HepG2 (cell line): ENCODE measurements at regions not wholly inside any gene's neighbourhood (a gene's known extent, or its start where the extent isn't known, plus 50 kb on each side); places are given as distances from the start of the nearest gene placed in this dataset.
A peak's percentile ranks its signal among the peaks of the same experiment; 100 is the strongest.

ENCODE experiments used
- CREB1 ChIP-seq, 2 experiments: fragments of 450-650 bp in 1 of 2; IDR thresholded peaks; 2 replicates each; pipeline ENCODE4 v1.6.1; 2016 to 2017; ENCODE audit warnings: control low read depth in 1 of 2, mild to moderate bottlenecking in 1 of 2, missing compliant biosample characterization in 1 of 2, missing genetic modification characterization in 1 of 2
- DMAP1 ChIP-seq: IDR thresholded peaks from 2 replicates; pipeline ENCODE4 v1.6.1; 2016
- ELF3 ChIP-seq: IDR thresholded peaks from 2 replicates; pipeline ENCODE4 v1.6.1; 2016; ENCODE audit warnings: missing genetic modification reagents, missing compliant biosample characterization
- GATAD1 ChIP-seq: IDR thresholded peaks from 2 replicates; pipeline ENCODE4 v1.6.1; 2016; ENCODE audit warnings: missing genetic modification reagents, missing compliant biosample characterization
- HNRNPH1 ChIP-seq: fragments of 200-400 bp; formaldehyde crosslinking; optimal IDR thresholded peaks from 2 replicates; pipeline ENCODE3; 2017; ENCODE audit warnings: mild to moderate bottlenecking, low read depth, low read length
- KLF16 ChIP-seq, 2 experiments: sonication (generic) in 1 of 2; formaldehyde crosslinking in 1 of 2; IDR thresholded peaks; 2 replicates each; pipeline versions ENCODE4 v1.6.1 to v1.8.0; 2016 to 2023; ENCODE audit warnings: missing genetic modification reagents in 2 of 2, missing compliant biosample characterization in 1 of 2
- MTF2 ChIP-seq: sonication (generic); formaldehyde crosslinking; IDR thresholded peaks from 2 replicates; pipeline ENCODE4 v1.5.0; 2020; ENCODE audit warnings: missing genetic modification reagents, borderline replicate concordance
- NONO ChIP-seq, 2 experiments: fragments of 450-650 bp in 1 of 2; sonication (generic) in 1 of 2; formaldehyde crosslinking in 1 of 2; IDR thresholded peaks in 1 of 2; conservative IDR thresholded peaks in 1 of 2; 2 replicates each; pipeline versions ENCODE4 v1.6.1 to v1.8.0; 2017 to 2022; ENCODE audit warnings: mild to moderate bottlenecking in 1 of 2, missing genetic modification reagents in 1 of 2, moderate library complexity in 1 of 2
- PITX1 ChIP-seq: sonication (generic); formaldehyde crosslinking; IDR thresholded peaks from 2 replicates; pipeline ENCODE4 v1.5.1; 2020; ENCODE audit warnings: mild to moderate bottlenecking, missing genetic modification reagents
- RBM22 ChIP-seq: fragments of 200-400 bp; formaldehyde crosslinking; optimal IDR thresholded peaks from 2 replicates; pipeline ENCODE3; 2017; ENCODE audit warnings: mild to moderate bottlenecking, low read length, moderate library complexity
- SOX5 ChIP-seq: IDR thresholded peaks from 2 replicates; pipeline ENCODE4 v1.6.1; 2016; ENCODE audit warnings: borderline replicate concordance
- STAG1 ChIP-seq: sonication (generic); formaldehyde crosslinking; IDR thresholded peaks from 2 replicates; pipeline ENCODE4 v1.4.0; 2020; ENCODE audit warnings: missing genetic modification reagents
- WIZ ChIP-seq: sonication (generic); formaldehyde crosslinking; IDR thresholded peaks from 2 replicates; pipeline ENCODE4 v1.5.1; 2020; ENCODE audit warnings: mild to moderate bottlenecking, missing genetic modification reagents
- XRCC5 ChIP-seq: fragments of 200-400 bp; formaldehyde crosslinking; optimal IDR thresholded peaks from 2 replicates; pipeline ENCODE3; 2017; ENCODE audit warnings: mild to moderate bottlenecking, low read length
- ZNF3 ChIP-seq: IDR thresholded peaks from 2 replicates; pipeline ENCODE4 v1.7.0; 2017; ENCODE audit warnings: inconsistent platforms
- ZNF781 ChIP-seq: sonication (generic); formaldehyde crosslinking; IDR thresholded peaks from 2 replicates; pipeline ENCODE4 v1.5.1; 2020; ENCODE audit warnings: borderline replicate concordance, mild to moderate bottlenecking, missing genetic modification reagents; ENCODE audit errors: not compliant biosample characterization
- ZSCAN31 ChIP-seq: sonication (generic); formaldehyde crosslinking; IDR thresholded peaks from 2 replicates; pipeline ENCODE4 v1.5.0; 2020; ENCODE audit warnings: low read depth, mild to moderate bottlenecking, missing genetic modification reagents
- TF ChIP-seq, protein P1 (sequence below): sonication (generic); formaldehyde crosslinking; IDR thresholded peaks from 2 replicates; pipeline ENCODE4 v1.5.1; 2020; ENCODE audit warnings: mild to moderate bottlenecking, missing genetic modification reagents
- TF ChIP-seq, protein P2 (sequence below): IDR thresholded peaks from 2 replicates; pipeline ENCODE4 v1.4.0; 2020; ENCODE audit warnings: mild to moderate bottlenecking, missing genetic modification reagents
- TF ChIP-seq, protein P3 (sequence below): sonication (generic); formaldehyde crosslinking; IDR thresholded peaks from 2 replicates; pipeline ENCODE4 v1.5.1; 2020; ENCODE audit warnings: missing genetic modification reagents, mild to moderate bottlenecking, borderline replicate concordance

DNA sequence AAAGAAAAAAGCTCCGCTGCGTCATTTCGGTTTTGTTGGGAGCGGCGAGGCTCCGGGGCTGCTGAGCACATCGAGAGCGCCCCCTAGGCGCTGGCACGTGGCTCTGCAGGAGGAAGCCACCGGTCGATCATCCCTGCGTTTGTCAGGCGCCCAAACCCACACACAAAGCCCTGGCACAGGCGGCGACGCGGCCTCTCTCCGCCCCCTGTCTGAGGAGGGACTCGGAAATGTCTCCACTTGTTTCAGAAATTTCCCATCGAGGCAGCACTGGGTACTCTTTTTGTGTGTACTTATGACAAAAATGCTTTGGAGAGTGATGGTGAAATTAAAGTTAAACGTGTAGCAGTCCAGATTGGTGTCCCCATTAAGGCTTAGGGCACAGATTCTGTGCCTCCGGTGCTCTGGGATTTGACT lies 407.3 kb upstream of the ONECUT1 start (continued):
- no peak for TF ChIP-seq ZNF781 (CRISPR knock-in tag)
- 0 out of 2 replicates have a peak, but pooled peaks have one; percentile 49 for TF ChIP-seq MTF2 (CRISPR knock-in tag)
- TF ChIP-seq KLF16 (CRISPR knock-in tag; IDR thresholded peaks at IDR 0.05), result peak in 1 of 2 experiments; percentile 60; a peak in 1 of 4 replicates
- 0 out of 2 replicates have a peak, but pooled peaks have one; percentile 24 for TF ChIP-seq WIZ (CRISPR knock-in tag)
- no peak for TF ChIP-seq NONO (IDR thresholded peaks at IDR 0.05)
- TF ChIP-seq NONO (CRISPR knock-in tag; conservative IDR thresholded peaks at IDR 0.05), result no peak
- TF ChIP-seq ZSCAN31 (CRISPR knock-in tag), result peak; percentile 62; the same call in 1 of the 2 replicates
- TF ChIP-seq ZNF3, result no peak
- TF ChIP-seq GATAD1 (CRISPR knock-in tag), result peak; percentile 54; the same call in 1 of the 2 replicates
- TF ChIP-seq, protein P1, sequence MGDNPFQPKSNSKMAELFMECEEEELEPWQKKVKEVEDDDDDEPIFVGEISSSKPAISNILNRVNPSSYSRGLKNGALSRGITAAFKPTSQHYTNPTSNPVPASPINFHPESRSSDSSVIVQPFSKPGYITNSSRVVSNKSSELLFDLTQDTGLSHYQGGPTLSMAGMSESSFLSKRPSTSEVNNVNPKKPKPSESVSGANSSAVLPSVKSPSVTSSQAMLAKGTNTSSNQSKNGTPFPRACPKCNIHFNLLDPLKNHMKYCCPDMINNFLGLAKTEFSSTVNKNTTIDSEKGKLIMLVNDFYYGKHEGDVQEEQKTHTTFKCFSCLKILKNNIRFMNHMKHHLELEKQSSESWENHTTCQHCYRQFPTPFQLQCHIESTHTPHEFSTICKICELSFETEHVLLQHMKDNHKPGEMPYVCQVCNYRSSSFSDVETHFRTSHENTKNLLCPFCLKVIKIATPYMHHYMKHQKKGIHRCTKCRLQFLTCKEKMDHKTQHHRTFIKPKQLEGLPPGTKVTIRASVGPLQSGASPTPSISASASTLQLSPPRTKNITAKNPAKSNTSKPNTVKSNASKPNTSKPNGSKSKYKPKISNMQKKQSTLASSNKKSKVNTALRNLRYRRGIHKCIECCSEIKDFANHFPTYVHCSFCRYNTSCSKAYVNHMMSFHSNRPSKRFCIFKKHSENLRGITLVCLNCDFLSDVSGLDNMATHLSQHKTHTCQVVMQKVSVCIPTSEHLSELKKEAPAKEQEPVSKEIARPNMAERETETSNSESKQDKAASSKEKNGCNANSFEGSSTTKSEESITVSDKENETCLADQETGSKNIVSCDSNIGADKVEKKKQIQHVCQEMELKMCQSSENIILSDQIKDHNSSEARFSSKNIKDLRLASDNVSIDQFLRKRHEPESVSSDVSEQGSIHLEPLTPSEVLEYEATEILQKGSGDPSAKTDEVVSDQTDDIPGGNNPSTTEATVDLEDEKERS (CRISPR knock-in tag), result peak; percentile 69; the same call in 1 of the 2 replicates
- peak; percentile 82 for TF ChIP-seq XRCC5
- TF ChIP-seq, protein P2, sequence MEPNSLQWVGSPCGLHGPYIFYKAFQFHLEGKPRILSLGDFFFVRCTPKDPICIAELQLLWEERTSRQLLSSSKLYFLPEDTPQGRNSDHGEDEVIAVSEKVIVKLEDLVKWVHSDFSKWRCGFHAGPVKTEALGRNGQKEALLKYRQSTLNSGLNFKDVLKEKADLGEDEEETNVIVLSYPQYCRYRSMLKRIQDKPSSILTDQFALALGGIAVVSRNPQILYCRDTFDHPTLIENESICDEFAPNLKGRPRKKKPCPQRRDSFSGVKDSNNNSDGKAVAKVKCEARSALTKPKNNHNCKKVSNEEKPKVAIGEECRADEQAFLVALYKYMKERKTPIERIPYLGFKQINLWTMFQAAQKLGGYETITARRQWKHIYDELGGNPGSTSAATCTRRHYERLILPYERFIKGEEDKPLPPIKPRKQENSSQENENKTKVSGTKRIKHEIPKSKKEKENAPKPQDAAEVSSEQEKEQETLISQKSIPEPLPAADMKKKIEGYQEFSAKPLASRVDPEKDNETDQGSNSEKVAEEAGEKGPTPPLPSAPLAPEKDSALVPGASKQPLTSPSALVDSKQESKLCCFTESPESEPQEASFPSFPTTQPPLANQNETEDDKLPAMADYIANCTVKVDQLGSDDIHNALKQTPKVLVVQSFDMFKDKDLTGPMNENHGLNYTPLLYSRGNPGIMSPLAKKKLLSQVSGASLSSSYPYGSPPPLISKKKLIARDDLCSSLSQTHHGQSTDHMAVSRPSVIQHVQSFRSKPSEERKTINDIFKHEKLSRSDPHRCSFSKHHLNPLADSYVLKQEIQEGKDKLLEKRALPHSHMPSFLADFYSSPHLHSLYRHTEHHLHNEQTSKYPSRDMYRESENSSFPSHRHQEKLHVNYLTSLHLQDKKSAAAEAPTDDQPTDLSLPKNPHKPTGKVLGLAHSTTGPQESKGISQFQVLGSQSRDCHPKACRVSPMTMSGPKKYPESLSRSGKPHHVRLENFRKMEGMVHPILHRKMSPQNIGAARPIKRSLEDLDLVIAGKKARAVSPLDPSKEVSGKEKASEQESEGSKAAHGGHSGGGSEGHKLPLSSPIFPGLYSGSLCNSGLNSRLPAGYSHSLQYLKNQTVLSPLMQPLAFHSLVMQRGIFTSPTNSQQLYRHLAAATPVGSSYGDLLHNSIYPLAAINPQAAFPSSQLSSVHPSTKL (CRISPR knock-in tag), result peak; percentile 62
- TF ChIP-seq RBM22, result no peak
- TF ChIP-seq, protein P3, sequence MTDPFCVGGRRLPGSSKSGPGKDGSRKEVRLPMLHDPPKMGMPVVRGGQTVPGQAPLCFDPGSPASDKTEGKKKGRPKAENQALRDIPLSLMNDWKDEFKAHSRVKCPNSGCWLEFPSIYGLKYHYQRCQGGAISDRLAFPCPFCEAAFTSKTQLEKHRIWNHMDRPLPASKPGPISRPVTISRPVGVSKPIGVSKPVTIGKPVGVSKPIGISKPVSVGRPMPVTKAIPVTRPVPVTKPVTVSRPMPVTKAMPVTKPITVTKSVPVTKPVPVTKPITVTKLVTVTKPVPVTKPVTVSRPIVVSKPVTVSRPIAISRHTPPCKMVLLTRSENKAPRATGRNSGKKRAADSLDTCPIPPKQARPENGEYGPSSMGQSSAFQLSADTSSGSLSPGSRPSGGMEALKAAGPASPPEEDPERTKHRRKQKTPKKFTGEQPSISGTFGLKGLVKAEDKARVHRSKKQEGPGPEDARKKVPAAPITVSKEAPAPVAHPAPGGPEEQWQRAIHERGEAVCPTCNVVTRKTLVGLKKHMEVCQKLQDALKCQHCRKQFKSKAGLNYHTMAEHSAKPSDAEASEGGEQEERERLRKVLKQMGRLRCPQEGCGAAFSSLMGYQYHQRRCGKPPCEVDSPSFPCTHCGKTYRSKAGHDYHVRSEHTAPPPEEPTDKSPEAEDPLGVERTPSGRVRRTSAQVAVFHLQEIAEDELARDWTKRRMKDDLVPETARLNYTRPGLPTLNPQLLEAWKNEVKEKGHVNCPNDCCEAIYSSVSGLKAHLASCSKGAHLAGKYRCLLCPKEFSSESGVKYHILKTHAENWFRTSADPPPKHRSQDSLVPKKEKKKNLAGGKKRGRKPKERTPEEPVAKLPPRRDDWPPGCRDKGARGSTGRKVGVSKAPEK (CRISPR knock-in tag), result peak; percentile 86; the same call in 1 of the 2 replicates
- TF ChIP-seq STAG1 (CRISPR knock-in tag), result peak; percentile 91
- TF ChIP-seq SOX5, result 0 out of 2 replicates have a peak, but pooled peaks have one; percentile 30
- TF ChIP-seq ELF3 (CRISPR knock-in tag), result peak; percentile 69
- no peak for TF ChIP-seq CREB1 (IDR thresholded peaks at IDR 0.05)
- peak; percentile 59 for TF ChIP-seq CREB1 (CRISPR knock-in tag; IDR thresholded peaks at IDR 0.05)
- TF ChIP-seq HNRNPH1, result no peak
- TF ChIP-seq PITX1 (CRISPR knock-in tag), result peak; percentile 64; the same call in 1 of the 2 replicates
- TF ChIP-seq DMAP1, result no peak
